Osteoblast (primary cell): ENCODE measurements at regions not wholly inside any gene's neighbourhood (a gene's known extent, or its start where the extent isn't known, plus 50 kb on each side); places are given as distances from the start of the nearest gene placed in this dataset.

Source experiments
- DNase-seq: peaks from one replicate; pipeline ENCODE4 v3.0.0; 2011; ENCODE audit warnings: low spot score, mixed read lengths; ENCODE audit not compliant: insufficient read length; ENCODE audit errors: missing footprints
- H2AFZ ChIP-seq: 2 replicates; pipeline ENCODE4 v1.6.0; 2011; ENCODE audit warnings: mild to moderate bottlenecking, low read length
- H3K27ac ChIP-seq: 2 replicates; pipeline ENCODE4 v1.5.1; 2011; ENCODE audit warnings: mild to moderate bottlenecking, low read depth, low read length, moderate library complexity
- H3K27me3 ChIP-seq: 2 replicates; pipeline ENCODE4 v1.6.0; 2012; ENCODE audit warnings: mild to moderate bottlenecking, control low read depth, inconsistent platforms, low read length, moderate library complexity; ENCODE audit not compliant: insufficient read depth
- H3K36me3 ChIP-seq: 2 replicates; pipeline ENCODE4 v1.5.1; 2011; ENCODE audit warnings: mild to moderate bottlenecking, low read length, control low read depth, moderate library complexity; ENCODE audit not compliant: insufficient read depth
- H3K4me1 ChIP-seq: 2 replicates; pipeline ENCODE4 v1.5.1; 2011; ENCODE audit warnings: mild to moderate bottlenecking, low read length, control low read depth, moderate library complexity; ENCODE audit not compliant: insufficient read depth
- H3K4me2 ChIP-seq: 2 replicates; pipeline ENCODE4 v1.6.0; 2011; ENCODE audit warnings: mild to moderate bottlenecking, low read length; ENCODE audit not compliant: insufficient read depth
- H3K4me3 ChIP-seq: fragments of 200-600 bp; sonication (generic); 3 replicates; pipeline ENCODE4 v1.5.1; 2012; ENCODE audit warnings: mild to moderate bottlenecking, low read length, inconsistent platforms; ENCODE audit not compliant: insufficient read depth
- H3K79me2 ChIP-seq: 2 replicates; pipeline ENCODE4 v1.6.0; 2012; ENCODE audit warnings: mild to moderate bottlenecking, low read length, control low read depth, inconsistent platforms; ENCODE audit not compliant: insufficient read depth
- H3K9me3 ChIP-seq: 2 replicates; pipeline ENCODE4 v1.5.1; 2011; ENCODE audit warnings: low read depth, low read length, control low read depth
- H4K20me1 ChIP-seq: 2 replicates; pipeline ENCODE4 v1.6.0; 2012; ENCODE audit warnings: mild to moderate bottlenecking, low read length, control low read depth; ENCODE audit not compliant: insufficient read depth
- CTCF ChIP-seq: IDR thresholded peaks from 2 replicates; pipeline ENCODE4 v1.5.1; 2011; ENCODE audit warnings: mild to moderate bottlenecking, low read depth, low read length, moderate library complexity; ENCODE audit errors: extremely low read depth

- H3K4me3 ChIP-seq, result no peak overlapping the region
- no peak overlapping the region for H2AFZ ChIP-seq
- no peaks in the 10 kb centered on the region for H3K9me3 ChIP-seq
- peaks cover 33% of the 10 kb centered on the region for H3K27me3 ChIP-seq
- no peak for TF ChIP-seq CTCF
- no peaks in the 10 kb centered on the region for H3K79me2 ChIP-seq
- no peak overlapping the region for H3K4me2 ChIP-seq
- no peak for DNase-seq
- H3K36me3 ChIP-seq, result no peaks in the 10 kb centered on the region
- H4K20me1 ChIP-seq, result no peaks in the 10 kb centered on the region
- no peak overlapping the region for H3K27ac ChIP-seq
- H3K4me1 ChIP-seq, result no peaks in the 10 kb centered on the region
Observed at GRCh38 chr5:38154615-38155204, 103.6 kb upstream of the EGFLAM start.

GRCh38 chr5:38151878-38152277 lies 106.5 kb upstream of the EGFLAM start:
- no peak overlapping the region for H3K27ac ChIP-seq
- no peak for TF ChIP-seq CTCF
- no peak overlapping the region for H3K4me2 ChIP-seq
- H2AFZ ChIP-seq, result no peak overlapping the region
- H4K20me1 ChIP-seq, result no peaks in the 10 kb centered on the region
- H3K27me3 ChIP-seq, result peaks cover 14% of the 10 kb centered on the region
- H3K4me3 ChIP-seq, result no peak overlapping the region
- no peaks in the 10 kb centered on the region for H3K79me2 ChIP-seq
- H3K36me3 ChIP-seq, result no peaks in the 10 kb centered on the region
- no peaks in the 10 kb centered on the region for H3K4me1 ChIP-seq
- no peak for DNase-seq
- no peaks in the 10 kb centered on the region for H3K9me3 ChIP-seq

- H3K4me1 ChIP-seq, result no peaks in the 10 kb centered on the region
- H2AFZ ChIP-seq, result no peak overlapping the region
- no peak for DNase-seq
- H3K79me2 ChIP-seq, result no peaks in the 10 kb centered on the region
- H3K4me3 ChIP-seq, result no peak overlapping the region
- H3K9me3 ChIP-seq, result no peaks in the 10 kb centered on the region
- no peak for TF ChIP-seq CTCF
- no peak overlapping the region for H3K4me2 ChIP-seq
- no peaks in the 10 kb centered on the region for H3K36me3 ChIP-seq
- H4K20me1 ChIP-seq, result no peaks in the 10 kb centered on the region
- no peak overlapping the region for H3K27ac ChIP-seq
- H3K27me3 ChIP-seq, result peaks cover 6% of the 10 kb centered on the region
Observed at GRCh38 chr5:38149815-38150195, 108.6 kb upstream of the EGFLAM start.

GRCh38 chr5:38148021-38148625 lies 110.2 kb upstream of the EGFLAM start:
- Histone ChIP-seq H3K36me3 (no peaks in the 10 kb centered on the region), H2AFZ (no peak overlapping the region), H3K4me2 (no peak overlapping the region), H4K20me1 (no peaks in the 10 kb centered on the region), H3K79me2 (no peaks in the 10 kb centered on the region), H3K9me3 (no peaks in the 10 kb centered on the region), H3K4me3 (no peak overlapping the region), H3K4me1 (no peaks in the 10 kb centered on the region), H3K27me3 (peaks cover 6% of the 10 kb centered on the region), H3K27ac (no peak overlapping the region)
- no peak for TF ChIP-seq CTCF
- DNase-seq, result no peak
